ENCODE measurements at regions not wholly inside any gene's neighbourhood (a gene's known extent, or its start where the extent isn't known, plus 50 kb on each side); places are given as distances from the start of the nearest gene placed in this dataset.

DNA sequence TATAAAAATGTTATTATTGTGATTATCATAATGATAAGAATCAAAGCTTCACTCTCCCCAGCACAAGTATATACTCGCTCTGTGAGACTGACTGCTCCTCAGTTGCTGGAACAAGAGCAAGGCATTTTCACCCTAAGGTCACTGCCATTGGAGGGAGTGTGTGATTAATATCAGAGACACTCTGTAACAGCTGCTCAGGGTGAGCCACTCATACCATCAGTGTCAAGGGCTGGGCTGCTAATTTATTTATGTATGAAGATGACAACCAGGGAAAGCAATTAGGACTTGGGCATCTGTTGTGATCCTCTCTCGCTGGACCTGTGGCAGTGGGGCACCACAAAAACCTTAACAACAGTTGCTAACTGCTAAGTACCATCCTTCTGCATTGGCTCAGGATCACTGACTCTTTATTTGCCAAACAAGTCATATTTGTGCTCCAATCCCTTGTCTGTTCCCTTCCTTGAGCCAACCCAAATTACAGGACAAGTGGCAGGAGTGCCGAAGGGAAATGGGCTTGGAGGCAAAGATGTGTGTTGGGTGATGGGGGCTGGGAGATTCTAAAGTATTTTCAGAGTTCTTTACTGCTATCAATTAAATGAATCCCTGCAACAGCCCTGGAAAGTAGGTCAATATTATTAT, 297.5 kb upstream of the STT3B start:
- TF ChIP-seq, protein P1, sequence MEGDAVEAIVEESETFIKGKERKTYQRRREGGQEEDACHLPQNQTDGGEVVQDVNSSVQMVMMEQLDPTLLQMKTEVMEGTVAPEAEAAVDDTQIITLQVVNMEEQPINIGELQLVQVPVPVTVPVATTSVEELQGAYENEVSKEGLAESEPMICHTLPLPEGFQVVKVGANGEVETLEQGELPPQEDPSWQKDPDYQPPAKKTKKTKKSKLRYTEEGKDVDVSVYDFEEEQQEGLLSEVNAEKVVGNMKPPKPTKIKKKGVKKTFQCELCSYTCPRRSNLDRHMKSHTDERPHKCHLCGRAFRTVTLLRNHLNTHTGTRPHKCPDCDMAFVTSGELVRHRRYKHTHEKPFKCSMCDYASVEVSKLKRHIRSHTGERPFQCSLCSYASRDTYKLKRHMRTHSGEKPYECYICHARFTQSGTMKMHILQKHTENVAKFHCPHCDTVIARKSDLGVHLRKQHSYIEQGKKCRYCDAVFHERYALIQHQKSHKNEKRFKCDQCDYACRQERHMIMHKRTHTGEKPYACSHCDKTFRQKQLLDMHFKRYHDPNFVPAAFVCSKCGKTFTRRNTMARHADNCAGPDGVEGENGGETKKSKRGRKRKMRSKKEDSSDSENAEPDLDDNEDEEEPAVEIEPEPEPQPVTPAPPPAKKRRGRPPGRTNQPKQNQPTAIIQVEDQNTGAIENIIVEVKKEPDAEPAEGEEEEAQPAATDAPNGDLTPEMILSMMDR (conservative IDR thresholded peaks at IDR 0.05) = no peak
- TF ChIP-seq EZH2 (IDR thresholded peaks at IDR 0.05; ENCODE audit: low read depth) = no peak
